LNCAP (cell line): ENCODE measurements at regions not wholly inside any gene's neighbourhood (a gene's known extent, or its start where the extent isn't known, plus 50 kb on each side); places are given as distances from the start of the nearest gene placed in this dataset.
A peak's percentile ranks its signal among the peaks of the same experiment; 100 is the strongest.

Experiments
- TF ChIP-seq, protein P1 (sequence below): fragments of 450-650 bp; IDR thresholded peaks from 2 replicates; pipeline ENCODE4 v1.5.1; 2017; ENCODE audit warnings: mild to moderate bottlenecking

DNA sequence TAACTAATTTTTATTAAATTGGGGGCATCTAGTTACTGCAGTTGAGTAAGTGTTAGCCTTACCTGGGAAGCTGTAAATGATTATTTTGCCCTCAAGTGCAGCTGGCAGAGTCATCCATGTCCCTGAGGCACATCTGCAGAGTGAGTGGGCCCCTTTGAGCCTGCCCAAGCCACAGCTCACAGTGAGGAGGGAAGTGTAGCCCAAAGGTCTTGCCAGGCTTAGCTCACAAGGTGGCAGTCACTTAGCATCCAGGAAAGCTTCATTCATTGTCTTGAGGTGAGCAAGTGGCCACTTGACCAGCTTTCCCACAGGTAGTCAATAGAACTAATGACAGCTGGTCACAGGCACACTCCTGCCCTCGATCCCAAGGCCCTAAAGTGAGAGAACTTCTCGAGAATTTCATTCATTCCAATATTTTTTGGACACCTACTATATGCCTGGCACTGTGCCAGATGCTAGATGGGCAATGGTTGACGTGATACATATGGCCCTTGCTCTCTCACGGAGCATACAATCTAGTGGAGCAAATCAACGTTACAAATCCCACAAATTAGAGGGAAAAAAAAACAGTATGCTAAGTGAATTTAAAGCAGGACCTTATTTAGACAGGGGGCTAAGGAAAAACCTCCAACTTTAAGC, 163.3 kb upstream of the IL12A start:
- TF ChIP-seq, protein P1, sequence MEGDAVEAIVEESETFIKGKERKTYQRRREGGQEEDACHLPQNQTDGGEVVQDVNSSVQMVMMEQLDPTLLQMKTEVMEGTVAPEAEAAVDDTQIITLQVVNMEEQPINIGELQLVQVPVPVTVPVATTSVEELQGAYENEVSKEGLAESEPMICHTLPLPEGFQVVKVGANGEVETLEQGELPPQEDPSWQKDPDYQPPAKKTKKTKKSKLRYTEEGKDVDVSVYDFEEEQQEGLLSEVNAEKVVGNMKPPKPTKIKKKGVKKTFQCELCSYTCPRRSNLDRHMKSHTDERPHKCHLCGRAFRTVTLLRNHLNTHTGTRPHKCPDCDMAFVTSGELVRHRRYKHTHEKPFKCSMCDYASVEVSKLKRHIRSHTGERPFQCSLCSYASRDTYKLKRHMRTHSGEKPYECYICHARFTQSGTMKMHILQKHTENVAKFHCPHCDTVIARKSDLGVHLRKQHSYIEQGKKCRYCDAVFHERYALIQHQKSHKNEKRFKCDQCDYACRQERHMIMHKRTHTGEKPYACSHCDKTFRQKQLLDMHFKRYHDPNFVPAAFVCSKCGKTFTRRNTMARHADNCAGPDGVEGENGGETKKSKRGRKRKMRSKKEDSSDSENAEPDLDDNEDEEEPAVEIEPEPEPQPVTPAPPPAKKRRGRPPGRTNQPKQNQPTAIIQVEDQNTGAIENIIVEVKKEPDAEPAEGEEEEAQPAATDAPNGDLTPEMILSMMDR = no peak

- TF ChIP-seq, protein P1 = peak; percentile 67
Measured at GRCh38 chr3:159828542-159828943, 160.1 kb upstream of the IL12A start.

DNA sequence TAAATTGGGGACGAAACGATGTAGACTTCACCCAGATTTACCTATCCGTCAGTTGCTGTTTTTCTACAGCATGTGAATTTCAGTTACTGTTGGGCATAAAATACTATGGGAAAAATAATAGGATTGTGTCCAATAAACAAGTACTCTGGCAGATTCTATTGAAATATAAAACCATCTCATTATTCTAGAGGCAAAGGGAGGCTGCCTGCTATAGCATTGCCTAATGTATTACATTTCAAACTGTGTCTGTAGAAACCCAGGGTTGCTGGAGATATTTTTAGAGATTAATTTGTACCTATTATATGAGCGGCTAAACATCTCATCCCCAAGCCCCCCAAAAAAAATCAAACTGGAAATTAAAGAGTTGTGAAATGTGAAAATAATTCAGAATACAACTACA, 159.6 kb upstream of the IL12A start:
- TF ChIP-seq, protein P1 = no peak

GRCh38 chr3:159829539-159830227, 159.0 kb upstream of the IL12A start:
- TF ChIP-seq, protein P1 = no peak

GRCh38 chr3:159830523-159831154, 158.0 kb upstream of the IL12A start:
- TF ChIP-seq, protein P1 = no peak

DNA sequence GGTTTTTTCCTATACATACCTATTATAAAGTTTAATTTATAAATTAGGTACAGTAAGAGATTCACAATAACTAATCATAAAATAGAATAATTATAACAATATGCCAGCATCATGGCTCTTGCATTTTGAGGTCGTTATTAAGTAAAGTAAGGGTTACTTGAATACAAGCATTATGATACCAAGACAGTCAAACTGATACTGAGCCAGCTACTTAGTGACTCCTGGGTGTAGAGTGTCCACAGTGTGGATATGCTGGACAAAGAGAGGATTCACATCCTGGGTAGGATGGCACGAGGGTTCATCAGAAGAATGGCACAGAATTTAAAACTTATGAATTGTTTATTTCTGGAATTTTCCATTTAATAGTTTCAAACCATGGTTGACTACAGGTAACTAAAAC, 157.2 kb upstream of the IL12A start:
- TF ChIP-seq, protein P1 = no peak

DNA sequence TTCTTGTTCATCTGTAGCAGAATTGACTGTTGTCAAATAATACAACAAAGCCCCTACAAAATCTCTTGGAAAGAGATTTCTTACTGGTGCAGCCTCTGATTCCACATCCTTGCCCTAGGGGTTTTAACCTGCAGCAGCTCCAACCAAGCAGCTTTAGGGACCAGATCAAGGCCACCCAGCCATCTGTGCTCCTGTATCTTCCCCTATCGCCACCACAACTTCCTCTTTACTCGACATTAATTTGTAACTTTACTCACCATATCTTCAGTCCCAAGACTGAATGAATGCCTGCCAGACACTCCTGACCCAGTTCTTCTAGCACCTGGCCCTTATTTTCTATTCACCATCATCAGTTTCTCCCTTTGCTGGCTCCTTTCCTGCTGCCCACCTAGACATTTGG, 156.6 kb upstream of the IL12A start:
- TF ChIP-seq, protein P1 = no peak
